ENCODE measurements at regions not wholly inside any gene's neighbourhood (a gene's known extent, or its start where the extent isn't known, plus 50 kb on each side); places are given as distances from the start of the nearest gene placed in this dataset.

DNA sequence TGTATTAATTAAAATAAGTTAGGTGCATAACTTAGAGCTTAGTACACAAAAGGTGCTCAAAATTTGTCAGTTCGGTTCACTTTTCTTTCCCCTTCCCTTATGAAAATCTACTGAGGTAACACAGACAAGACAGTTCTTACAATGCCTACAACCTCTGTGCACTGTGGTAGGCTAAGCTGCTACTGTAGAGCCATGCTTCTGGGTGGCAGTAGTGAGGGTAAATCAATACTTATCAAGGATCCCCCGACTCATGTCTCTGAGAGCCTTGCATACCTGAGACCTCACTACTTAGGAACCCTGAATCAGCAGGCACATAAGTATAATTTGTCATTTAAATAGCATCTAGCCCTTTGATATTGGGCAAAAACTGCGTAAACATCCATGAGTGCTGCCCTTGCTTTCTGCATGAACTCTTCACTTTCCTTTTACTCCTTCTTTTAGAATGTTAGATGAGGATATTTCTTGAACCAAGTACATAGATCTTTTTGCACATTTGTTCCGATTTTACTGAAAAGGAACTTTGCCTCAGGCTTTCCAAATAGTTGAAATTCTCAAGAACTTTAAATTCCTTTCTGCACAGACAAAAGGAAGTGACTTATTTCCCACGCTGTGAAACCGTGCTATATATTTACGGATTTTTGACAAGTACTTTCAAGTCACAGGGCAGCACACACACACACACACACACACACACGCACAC, 234.4 kb downstream of the TRIB2 start:
- H3K27ac ChIP-seq (ENCODE audit: control insufficient read depth, insufficient read depth, low read length): no peak overlapping the region
- peak overlapping the region; percentile 18 for H3K4me2 ChIP-seq (ENCODE audit: control insufficient read depth, extremely low read depth, insufficient read depth, low read depth, low read length)
- H2AFZ ChIP-seq (ENCODE audit: control insufficient read depth, low read length): peak overlapping the region; percentile 41
- TF ChIP-seq EZH2 (IDR thresholded peaks at IDR 0.05; ENCODE audit: low read length) (no peak), CTCF (optimal IDR thresholded peaks at IDR 0.05 in 1 of 3, IDR thresholded peaks at IDR 0.05 in 1 of 3, conservative IDR thresholded peaks at IDR 0.05 in 1 of 3; ENCODE audit: extremely low read depth in 1 of 3, insufficient read depth in 2 of 3, low read length in 3 of 3) (no peak)
- no peaks in the 10 kb centered on the region for H3K27me3 ChIP-seq (ENCODE audit: control insufficient read depth, extremely low read depth, insufficient read depth, low read length)
- no peak overlapping the region for H3K9ac ChIP-seq (ENCODE audit: control insufficient read depth, extremely low read depth, insufficient read depth, low read length)
- no peak overlapping the region for H3K4me3 ChIP-seq (ENCODE audit: control insufficient read depth in 2 of 3, extremely low read depth in 1 of 3, insufficient read depth in 2 of 3, low read depth in 1 of 3, low read length in 3 of 3)
- H3K9me1 ChIP-seq (ENCODE audit: control insufficient read depth, extremely low read depth, insufficient read depth, low read length): no peaks in the 10 kb centered on the region
- peaks cover 21% of the 10 kb centered on the region for H3K4me1 ChIP-seq (ENCODE audit: control insufficient read depth, extremely low read depth, insufficient read depth, low read length)
- DNase-seq (ENCODE audit: low read depth, low spot score) (no peak), FAIRE-seq (peak; percentile 74)
- no peaks in the 10 kb centered on the region for H3K9me3 ChIP-seq (ENCODE audit: control insufficient read depth, low read depth, low read length)
- dilution Hi-C loops (cut with MboI; ENCODE audit: extremely low pct_ligation_motif_present, low sequenced_read_pairs): no loop called here
- H4K20me1 ChIP-seq (ENCODE audit: control insufficient read depth, extremely low read depth, insufficient read depth, low read length): no peaks in the 10 kb centered on the region
- H3K79me2 ChIP-seq (ENCODE audit: control insufficient read depth, insufficient read depth, low read length): no peaks in the 10 kb centered on the region
- H3K36me3 ChIP-seq (ENCODE audit: control insufficient read depth in 2 of 2, extremely low read depth in 1 of 2, insufficient read depth in 2 of 2, low read length in 2 of 2): no peaks in the 10 kb centered on the region

DNA sequence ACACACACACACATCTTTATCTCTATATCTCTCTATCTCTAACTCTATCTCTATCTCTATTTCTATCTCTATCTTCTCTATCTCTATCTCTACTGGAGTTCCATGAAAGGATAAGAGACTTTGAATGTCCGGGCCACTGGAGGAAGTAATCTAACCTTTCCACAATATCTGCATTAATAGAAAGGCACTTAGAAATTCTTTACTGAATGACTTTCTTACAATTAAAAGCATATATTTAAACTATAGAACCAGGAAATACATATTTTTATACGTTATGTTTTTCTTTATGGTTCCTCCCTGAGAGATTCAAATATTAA, 234.9 kb downstream of the TRIB2 start:
- TF ChIP-seq CTCF (optimal IDR thresholded peaks at IDR 0.05 in 1 of 3, IDR thresholded peaks at IDR 0.05 in 1 of 3, conservative IDR thresholded peaks at IDR 0.05 in 1 of 3; ENCODE audit: extremely low read depth in 1 of 3, insufficient read depth in 2 of 3, low read length in 3 of 3) (no peak), EZH2 (IDR thresholded peaks at IDR 0.05; ENCODE audit: low read length) (no peak)
- Histone ChIP-seq H3K79me2 (ENCODE audit: control insufficient read depth, insufficient read depth, low read length) (no peaks in the 10 kb centered on the region), H3K9me1 (ENCODE audit: control insufficient read depth, extremely low read depth, insufficient read depth, low read length) (no peaks in the 10 kb centered on the region), H3K9me3 (ENCODE audit: control insufficient read depth, low read depth, low read length) (no peaks in the 10 kb centered on the region), H3K4me3 (ENCODE audit: control insufficient read depth in 2 of 3, extremely low read depth in 1 of 3, insufficient read depth in 2 of 3, low read depth in 1 of 3, low read length in 3 of 3) (no peak overlapping the region), H3K27me3 (ENCODE audit: control insufficient read depth, extremely low read depth, insufficient read depth, low read length) (no peaks in the 10 kb centered on the region), H3K9ac (ENCODE audit: control insufficient read depth, extremely low read depth, insufficient read depth, low read length) (no peak overlapping the region), H3K36me3 (ENCODE audit: control insufficient read depth in 2 of 2, extremely low read depth in 1 of 2, insufficient read depth in 2 of 2, low read length in 2 of 2) (no peaks in the 10 kb centered on the region), H2AFZ (ENCODE audit: control insufficient read depth, low read length) (no peak overlapping the region), H3K4me2 (ENCODE audit: control insufficient read depth, extremely low read depth, insufficient read depth, low read depth, low read length) (peak overlapping the region; percentile 18), H4K20me1 (ENCODE audit: control insufficient read depth, extremely low read depth, insufficient read depth, low read length) (no peaks in the 10 kb centered on the region), H3K4me1 (ENCODE audit: control insufficient read depth, extremely low read depth, insufficient read depth, low read length) (peaks cover 21% of the 10 kb centered on the region), H3K27ac (ENCODE audit: control insufficient read depth, insufficient read depth, low read length) (no peak overlapping the region)
- DNase-seq (ENCODE audit: low read depth, low spot score) (no peak), FAIRE-seq (no peak)
- dilution Hi-C loops (cut with MboI; ENCODE audit: extremely low pct_ligation_motif_present, low sequenced_read_pairs): no loop called here
